ENCODE measurements at regions not wholly inside any gene's neighbourhood (a gene's known extent, or its start where the extent isn't known, plus 50 kb on each side); places are given as distances from the start of the nearest gene placed in this dataset.
"Not testable (repeated sequence)": the region's sequence is repeated elsewhere in the genome, so short reads cannot be mapped to it uniquely, and the experiment has no call there.

- no peak for TF ChIP-seq CTCF (conservative IDR thresholded peaks at IDR 0.05; ENCODE audit: low read length)
- no peak overlapping the region for H3K4me3 ChIP-seq (ENCODE audit: low read length)
Observed at GRCh38 chr2:64742678-64743077, 89.0 kb upstream of the SERTAD2 start.

GRCh38 chr2:64743739-64744330 lies 90.1 kb upstream of the SERTAD2 start:
- DNase-seq (ENCODE audit: low read depth): no peak

More at GRCh38 chr2:64742678-64743077, 89.0 kb upstream of the SERTAD2 start:
- no peak for DNase-seq (ENCODE audit: low read depth)

GRCh38 chr2:64745562-64745961 lies 91.8 kb upstream of the SERTAD2 start:
- H3K4me3 ChIP-seq (ENCODE audit: low read length): no peak overlapping the region
- DNase-seq (ENCODE audit: low read depth): no peak
- no peak for TF ChIP-seq CTCF (conservative IDR thresholded peaks at IDR 0.05; ENCODE audit: low read length)

More at GRCh38 chr2:64743739-64744330, 90.1 kb upstream of the SERTAD2 start:
- no peak for TF ChIP-seq CTCF (conservative IDR thresholded peaks at IDR 0.05; ENCODE audit: low read length)
- no peak overlapping the region for H3K4me3 ChIP-seq (ENCODE audit: low read length)

- DNase-seq (ENCODE audit: low read depth); H3K4me3 ChIP-seq (ENCODE audit: low read length): not testable (repeated sequence)
Observed at GRCh38 chr2:64747690-64748091, 94.0 kb upstream of the SERTAD2 start.

- TF ChIP-seq CTCF (conservative IDR thresholded peaks at IDR 0.05; ENCODE audit: low read length): no peak
- DNase-seq (ENCODE audit: low read depth): no peak
- no peak overlapping the region; the same call in 1 of the 2 replicates for H3K4me3 ChIP-seq (ENCODE audit: low read length)
Observed at GRCh38 chr2:64748147-64748546, 94.4 kb upstream of the SERTAD2 start.

GRCh38 chr2:64748561-64748960 lies 94.8 kb upstream of the SERTAD2 start:
- TF ChIP-seq CTCF (conservative IDR thresholded peaks at IDR 0.05; ENCODE audit: low read length): no peak
- H3K4me3 ChIP-seq (ENCODE audit: low read length): peak overlapping the region; percentile 18; the same call in 1 of the 2 replicates
- DNase-seq (ENCODE audit: low read depth): no peak

- DNase-seq (ENCODE audit: low read depth): no peak
- no peak for TF ChIP-seq CTCF (conservative IDR thresholded peaks at IDR 0.05; ENCODE audit: low read length)
- H3K4me3 ChIP-seq (ENCODE audit: low read length): peak overlapping the region; percentile 93
Observed at GRCh38 chr2:64749446-64749845, 95.7 kb upstream of the SERTAD2 start.

Data from AG10803 (cell line).